HG03575 (cell line): ENCODE measurements at regions not wholly inside any gene's neighbourhood (a gene's known extent, or its start where the extent isn't known, plus 50 kb on each side); places are given as distances from the start of the nearest gene placed in this dataset.
"Not testable (repeated sequence)": the region's sequence is repeated elsewhere in the genome, so short reads cannot be mapped to it uniquely, and the experiment has no call there.

Experiments
- ATAC-seq: cut with Tn5 transposase; IDR thresholded peaks from one replicate; pipeline ENCODE4 v1.9.1; 2021; ENCODE audit not compliant: unreplicated experiment, insufficient number of reproducible peaks, low FRiP score; ENCODE audit errors: extremely low read depth

DNA sequence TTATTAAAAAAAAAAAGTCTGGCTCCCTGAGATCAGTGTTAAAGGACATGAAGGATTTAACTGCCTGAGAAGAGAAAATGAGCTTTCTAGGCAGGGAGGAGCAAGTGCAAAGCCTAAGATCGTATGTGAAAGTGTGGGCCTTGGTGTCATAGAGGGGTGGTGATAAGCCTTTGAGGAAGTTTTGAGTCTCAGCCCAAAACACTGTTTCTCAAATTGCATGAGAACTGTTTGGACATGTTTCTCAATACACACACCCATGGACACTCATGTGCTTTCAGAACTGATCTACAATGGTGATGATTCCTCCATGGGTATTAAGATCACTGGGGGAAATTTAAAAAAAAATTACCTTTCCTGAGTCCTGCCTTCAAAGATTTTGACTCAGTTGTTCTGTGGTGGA, 336.7 kb upstream of the RND3 start:
- ATAC-seq = no peak

DNA sequence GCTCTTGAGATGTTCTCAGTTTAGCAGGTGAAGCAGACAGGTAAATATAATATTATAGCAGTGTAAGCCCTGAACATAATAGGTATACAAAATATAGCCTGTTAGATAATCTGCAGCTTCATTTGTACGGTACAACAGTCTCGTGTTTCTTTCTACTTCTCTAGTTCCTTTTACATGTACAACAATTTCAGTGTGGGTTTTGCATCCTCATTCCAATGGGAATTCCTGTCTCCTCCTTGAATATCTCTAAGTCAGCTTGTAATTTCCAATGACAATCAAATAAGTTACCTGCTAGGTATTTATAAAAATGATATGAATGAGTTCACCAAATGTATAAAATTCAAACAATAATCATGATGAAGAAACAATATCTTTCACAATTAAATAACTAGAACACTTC, 330.0 kb upstream of the RND3 start:
- ATAC-seq = no peak

DNA sequence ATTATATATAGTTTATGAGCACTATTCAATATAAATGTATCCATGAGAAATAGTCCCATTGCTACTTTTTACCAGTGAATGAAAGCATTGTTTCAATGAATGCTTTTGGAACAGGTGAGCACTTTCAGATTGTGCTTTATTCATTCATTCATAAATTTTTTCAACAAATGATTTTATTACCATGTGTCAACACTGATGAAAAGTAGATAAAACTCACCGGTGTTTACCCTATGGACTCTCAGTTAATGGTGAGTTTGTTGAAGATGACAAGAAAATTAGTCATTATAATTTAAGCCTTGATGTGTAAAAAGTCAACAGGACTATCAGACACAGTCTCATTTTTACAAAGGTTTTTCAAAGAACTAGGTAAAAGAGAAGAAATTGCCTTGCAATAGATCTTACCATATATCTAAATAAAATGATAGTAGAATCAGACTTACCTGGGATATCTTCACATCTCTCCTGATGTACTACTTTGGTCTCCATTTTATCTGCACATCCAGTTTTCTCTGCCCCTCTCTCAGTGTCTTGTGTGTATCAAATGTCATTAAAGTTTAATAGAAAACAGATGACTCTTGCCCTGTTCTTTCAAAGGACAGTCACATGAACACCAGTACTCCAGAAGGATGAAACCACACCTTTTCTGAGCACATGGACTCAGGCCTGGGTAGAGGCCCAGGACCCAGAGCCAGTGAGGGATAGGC, 325.3 kb upstream of the RND3 start:
- ATAC-seq = no peak

- ATAC-seq = no peak
These were observed 324.6 kb upstream of the RND3 start for GRCh38 chr2:150812066-150812465.

GRCh38 chr2:150811259-150811855, 323.9 kb upstream of the RND3 start:
- ATAC-seq = no peak

- no peak for ATAC-seq
These were observed 321.6 kb upstream of the RND3 start for GRCh38 chr2:150809103-150809502.

DNA sequence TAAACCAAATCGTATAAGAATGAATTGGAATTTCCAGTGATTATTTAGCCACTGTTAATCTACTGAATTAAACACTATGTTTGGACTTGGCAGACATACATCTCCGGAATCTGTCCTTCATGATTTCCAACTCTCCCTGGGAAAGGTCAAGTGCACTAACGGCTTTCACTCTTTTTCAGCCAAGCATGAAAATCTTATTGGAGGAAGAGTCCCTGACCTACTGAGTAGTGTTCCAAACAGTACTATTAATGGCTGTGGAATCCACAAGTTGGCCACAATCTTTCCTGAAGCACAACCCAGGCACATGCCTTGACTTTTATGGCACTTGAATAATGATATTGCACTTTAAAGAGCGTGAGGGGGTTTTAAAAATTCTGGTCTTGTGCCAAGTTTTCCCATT, 318.9 kb upstream of the RND3 start:
- no peak for ATAC-seq

GRCh38 chr2:150803689-150804398, 316.4 kb upstream of the RND3 start:
- no peak for ATAC-seq

DNA sequence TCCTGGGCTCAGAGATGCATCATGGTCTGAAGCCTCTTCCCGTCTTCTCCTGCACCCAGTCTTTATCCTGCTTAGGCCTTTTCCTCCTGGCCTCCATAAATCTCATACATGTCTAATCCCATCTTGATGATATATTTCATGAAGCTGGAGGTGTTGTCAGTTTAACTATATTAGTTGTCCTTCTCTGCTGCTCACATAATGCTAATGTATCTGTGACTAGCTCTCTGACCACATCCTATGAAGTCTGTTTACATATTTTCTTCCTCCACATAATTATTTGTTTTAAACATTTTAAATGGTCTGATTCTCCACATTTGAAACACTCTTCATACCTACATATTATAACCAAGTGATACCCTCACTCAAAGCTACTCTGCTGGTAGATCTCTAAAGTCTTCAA, 315.2 kb upstream of the RND3 start:
- no peak for ATAC-seq

DNA sequence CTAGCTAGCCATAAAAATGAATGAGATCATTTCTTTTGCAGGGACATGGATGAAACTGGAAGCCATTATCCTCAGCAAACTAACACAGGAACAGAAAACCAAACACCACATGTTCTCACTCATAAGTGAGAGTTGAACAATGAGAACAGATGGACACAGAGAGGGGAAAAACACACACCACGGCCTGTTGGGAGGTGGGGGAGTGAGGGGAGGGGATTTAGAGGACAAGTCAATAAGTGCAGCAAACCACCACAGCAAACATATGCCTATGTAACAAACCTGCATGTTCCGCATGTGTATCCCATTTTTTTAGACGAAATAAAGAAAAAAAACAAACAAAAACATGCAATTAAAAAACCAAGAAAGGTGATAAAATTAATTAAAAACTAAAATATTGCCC, 308.8 kb upstream of the RND3 start:
- not testable (repeated sequence) for ATAC-seq

GRCh38 chr2:150792780-150793300, 305.4 kb upstream of the RND3 start:
- no peak for ATAC-seq

GRCh38 chr2:150791567-150791966, 304.1 kb upstream of the RND3 start:
- no peak for ATAC-seq

GRCh38 chr2:150789376-150789905, 302.0 kb upstream of the RND3 start:
- no peak for ATAC-seq

- ATAC-seq = no peak
These were observed 301.1 kb upstream of the RND3 start for GRCh38 chr2:150788426-150789140.

- ATAC-seq = no peak
These were observed 300.1 kb upstream of the RND3 start for GRCh38 chr2:150787353-150788093.

DNA sequence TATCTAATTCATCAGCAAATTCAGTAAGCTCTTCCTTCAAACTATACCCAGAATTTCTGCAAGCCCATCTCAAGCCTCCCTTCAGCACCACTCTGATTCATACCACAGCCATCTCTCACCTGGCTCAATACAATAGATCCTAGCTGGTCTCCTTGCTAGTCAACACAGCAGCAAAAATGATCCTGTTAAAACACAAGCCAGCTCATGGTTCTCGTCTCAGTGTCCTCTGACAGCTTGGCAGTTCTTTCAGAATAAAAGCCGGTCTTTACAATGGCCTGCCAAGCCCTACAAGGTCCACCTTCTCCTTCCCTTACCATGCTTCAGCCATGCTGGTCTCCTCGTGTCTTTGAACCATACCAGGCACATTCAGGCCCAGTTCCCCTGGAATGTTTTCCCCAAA, 296.9 kb upstream of the RND3 start:
- ATAC-seq = no peak

GRCh38 chr2:150783896-150784295, 296.4 kb upstream of the RND3 start:
- ATAC-seq = no peak

- no peak for ATAC-seq
These were observed 295.5 kb upstream of the RND3 start for GRCh38 chr2:150783015-150783414.

GRCh38 chr2:150782613-150783012, 295.1 kb upstream of the RND3 start:
- ATAC-seq = no peak
